ENCODE measurements at regions not wholly inside any gene's neighbourhood (a gene's known extent, or its start where the extent isn't known, plus 50 kb on each side); places are given as distances from the start of the nearest gene placed in this dataset.

GRCh38 chr17:73826872-73827228 is 182.6 kb upstream of the SDK2 start:
- no peak for ATAC-seq
- DNase-seq (ENCODE audit: low spot score), result no peak
- Mint-ChIP-seq H3K9me3 (no peaks in the 10 kb centered on the region), H3K27ac (no peak overlapping the region), H3K27me3 (ENCODE audit: low read depth) (peaks cover 69% of the 10 kb centered on the region), H3K4me3 (no peak overlapping the region), H3K36me3 (no peaks in the 10 kb centered on the region), H3K4me1 (peaks cover 70% of the 10 kb centered on the region)
- CTCF ChIA-PET, result interaction anchor here (1.1 to 2.1 kb wide), 5 partner anchors 12 to 263 kb away, joined by 3 to 11 read pairs (median 4); no protein-coding TSS in a partner anchor
- TF ChIP-seq ELF4 (CRISPR knock-in tag; IDR thresholded peaks at IDR 0.05; ENCODE audit: low read depth) (no peak), ZNF512 (CRISPR knock-in tag; IDR thresholded peaks at IDR 0.05; ENCODE audit: borderline replicate concordance) (no peak), AR (CRISPR knock-in tag; IDR thresholded peaks at IDR 0.05) (no peak), MLX (CRISPR knock-in tag; IDR thresholded peaks at IDR 0.05) (no peak), HMGA2 (CRISPR knock-in tag; IDR thresholded peaks at IDR 0.05) (no peak), EMX1 (CRISPR knock-in tag; IDR thresholded peaks at IDR 0.05) (no peak), ETV6 (CRISPR knock-in tag; IDR thresholded peaks at IDR 0.05) (no peak), HMGXB4 (CRISPR knock-in tag; IDR thresholded peaks at IDR 0.05) (no peak), TEAD4 (CRISPR knock-in tag; IDR thresholded peaks at IDR 0.05) (no peak), ZNF671 (CRISPR knock-in tag; IDR thresholded peaks at IDR 0.05) (no peak), ARID4B (CRISPR knock-in tag; IDR thresholded peaks at IDR 0.05; ENCODE audit: borderline replicate concordance) (no peak), USF1 (CRISPR knock-in tag; IDR thresholded peaks at IDR 0.05) (no peak), PREB (CRISPR knock-in tag; IDR thresholded peaks at IDR 0.05; ENCODE audit: borderline replicate concordance) (no peak), CBFB (CRISPR knock-in tag; IDR thresholded peaks at IDR 0.05; ENCODE audit: low read depth) (no peak)
- POLR2A ChIA-PET, result no interaction called here
